T-helper 17 cell (primary cell): ENCODE measurements at regions not wholly inside any gene's neighbourhood (a gene's known extent, or its start where the extent isn't known, plus 50 kb on each side); places are given as distances from the start of the nearest gene placed in this dataset.
A peak's percentile ranks its signal among the peaks of the same experiment; 100 is the strongest.

Experiments used
- ATAC-seq: fragments of 150-1000 bp; cut with Tn5 transposase; 2 replicates; pipeline ENCODE4 v1.10.0; 2021; ENCODE audit warnings: mild to moderate bottlenecking, moderate library complexity
- DNase-seq, 3 donors: peaks; one replicate each; pipeline versions ENCODE4 v3.0.0 to v3.0.0-alpha.2; 2020 to 2021
- H3K9me3 ChIP-seq: one replicate; pipeline ENCODE4 v1.7.0; 2013; ENCODE audit warnings: low read length, mild to moderate bottlenecking; ENCODE audit not compliant: control insufficient read depth, poor library complexity, severe bottlenecking
- H3K27ac Mint-ChIP-seq: one replicate; pipeline ENCODE4 v1.8.0; 2022; ENCODE audit warnings: mild to moderate bottlenecking, moderate library complexity, mixed read lengths
- H3K27me3 Mint-ChIP-seq: one replicate; pipeline ENCODE4 v1.8.0; 2022; ENCODE audit warnings: mixed read lengths
- H3K36me3 Mint-ChIP-seq: one replicate; pipeline ENCODE4 v1.8.0; 2022; ENCODE audit warnings: low read depth, mixed read lengths
- H3K4me1 Mint-ChIP-seq: one replicate; pipeline ENCODE4 v1.8.0; 2022; ENCODE audit warnings: mild to moderate bottlenecking, mixed read lengths
- H3K4me3 Mint-ChIP-seq: one replicate; pipeline ENCODE4 v1.8.0; 2022; ENCODE audit warnings: mild to moderate bottlenecking, moderate library complexity, mixed read lengths

GRCh38 chr9:7607421-7607820, 192.2 kb downstream of the DMAC1 start:
- H3K9me3 ChIP-seq: no peaks in the 10 kb centered on the region
- no peak for DNase-seq
- Mint-ChIP-seq H3K36me3 (no peaks in the 10 kb centered on the region), H3K4me1 (no peaks in the 10 kb centered on the region), H3K4me3 (no peak overlapping the region), H3K27ac (no peak overlapping the region), H3K27me3 (no peaks in the 10 kb centered on the region)
- ATAC-seq: no peak

- no peaks in the 10 kb centered on the region for H3K36me3 Mint-ChIP-seq
- H3K27me3 Mint-ChIP-seq: no peaks in the 10 kb centered on the region
- H3K4me3 Mint-ChIP-seq: no peak overlapping the region
- peaks cover 4% of the 10 kb centered on the region for H3K4me1 Mint-ChIP-seq
- no peak overlapping the region for H3K27ac Mint-ChIP-seq
- H3K9me3 ChIP-seq: no peaks in the 10 kb centered on the region
- ATAC-seq: no peak
- no peak for DNase-seq
These were observed 193.0 kb downstream of the DMAC1 start for GRCh38 chr9:7606591-7606990.

GRCh38 chr9:7601739-7602138, 197.8 kb downstream of the DMAC1 start:
- Mint-ChIP-seq H3K36me3 (no peaks in the 10 kb centered on the region), H3K27me3 (no peaks in the 10 kb centered on the region), H3K4me3 (no peak overlapping the region), H3K27ac (no peak overlapping the region), H3K4me1 (peaks cover 4% of the 10 kb centered on the region)
- no peaks in the 10 kb centered on the region for H3K9me3 ChIP-seq
- ATAC-seq (no peak), DNase-seq (no peak)

GRCh38 chr9:7597716-7598115, 201.9 kb downstream of the DMAC1 start:
- no peak overlapping the region for H3K4me3 Mint-ChIP-seq
- no peak overlapping the region for H3K27ac Mint-ChIP-seq
- H3K27me3 Mint-ChIP-seq: no peaks in the 10 kb centered on the region
- peaks cover 2% of the 10 kb centered on the region for H3K9me3 ChIP-seq
- ATAC-seq: no peak
- H3K36me3 Mint-ChIP-seq: no peaks in the 10 kb centered on the region
- no peak for DNase-seq
- peaks cover 4% of the 10 kb centered on the region for H3K4me1 Mint-ChIP-seq

- no peak overlapping the region for H3K4me3 Mint-ChIP-seq
- H3K27ac Mint-ChIP-seq: no peak overlapping the region
- ATAC-seq: no peak
- H3K9me3 ChIP-seq: peaks cover 2% of the 10 kb centered on the region
- DNase-seq: no peak
- no peaks in the 10 kb centered on the region for H3K36me3 Mint-ChIP-seq
- no peaks in the 10 kb centered on the region for H3K4me1 Mint-ChIP-seq
- peaks cover 5% of the 10 kb centered on the region for H3K27me3 Mint-ChIP-seq
These were observed 207.0 kb downstream of the DMAC1 start for GRCh38 chr9:7592321-7593316.

- Mint-ChIP-seq H3K27ac (no peak overlapping the region), H3K36me3 (no peaks in the 10 kb centered on the region), H3K27me3 (peaks cover 5% of the 10 kb centered on the region), H3K4me3 (no peak overlapping the region), H3K4me1 (no peaks in the 10 kb centered on the region)
- no peak for DNase-seq
- ATAC-seq: no peak
- H3K9me3 ChIP-seq: peaks cover 2% of the 10 kb centered on the region
These were observed 208.1 kb downstream of the DMAC1 start for GRCh38 chr9:7591501-7591900.

GRCh38 chr9:7580568-7580967, 219.0 kb downstream of the DMAC1 start:
- no peaks in the 10 kb centered on the region for H3K9me3 ChIP-seq
- no peak for ATAC-seq
- H3K4me1 Mint-ChIP-seq: no peaks in the 10 kb centered on the region
- DNase-seq: no peak
- no peak overlapping the region for H3K27ac Mint-ChIP-seq
- H3K27me3 Mint-ChIP-seq: peaks cover 23% of the 10 kb centered on the region
- no peak overlapping the region for H3K4me3 Mint-ChIP-seq
- no peaks in the 10 kb centered on the region for H3K36me3 Mint-ChIP-seq

- no peaks in the 10 kb centered on the region for H3K4me1 Mint-ChIP-seq
These were observed 220.2 kb downstream of the DMAC1 start for GRCh38 chr9:7579351-7579750.

GRCh38 chr9:7578951-7579350, 220.6 kb downstream of the DMAC1 start:
- no peak overlapping the region for H3K27ac Mint-ChIP-seq
- H3K4me3 Mint-ChIP-seq: no peak overlapping the region
- H3K9me3 ChIP-seq: no peaks in the 10 kb centered on the region
- ATAC-seq (no peak), DNase-seq (no peak)
- peaks cover 1% of the 10 kb centered on the region for H3K4me1 Mint-ChIP-seq
- H3K36me3 Mint-ChIP-seq: no peaks in the 10 kb centered on the region
- H3K27me3 Mint-ChIP-seq: peaks cover 23% of the 10 kb centered on the region

More at GRCh38 chr9:7579351-7579750, 220.2 kb downstream of the DMAC1 start:
- H3K9me3 ChIP-seq: no peaks in the 10 kb centered on the region
- no peak overlapping the region for H3K27ac Mint-ChIP-seq
- ATAC-seq (no peak), DNase-seq (no peak)
- H3K36me3 Mint-ChIP-seq: no peaks in the 10 kb centered on the region
- H3K27me3 Mint-ChIP-seq: peaks cover 23% of the 10 kb centered on the region
- H3K4me3 Mint-ChIP-seq: no peak overlapping the region

GRCh38 chr9:7570107-7570720, 229.4 kb downstream of the DMAC1 start:
- ATAC-seq: peak; percentile 79

GRCh38 chr9:7567687-7568086, 231.9 kb downstream of the DMAC1 start:
- no peaks in the 10 kb centered on the region for H3K36me3 Mint-ChIP-seq
- ATAC-seq (no peak), DNase-seq (no peak)
- H3K4me3 Mint-ChIP-seq: no peak overlapping the region
- no peak overlapping the region for H3K27ac Mint-ChIP-seq
- no peaks in the 10 kb centered on the region for H3K4me1 Mint-ChIP-seq
- H3K27me3 Mint-ChIP-seq: peaks cover 38% of the 10 kb centered on the region
- H3K9me3 ChIP-seq: no peaks in the 10 kb centered on the region

More at GRCh38 chr9:7570107-7570720, 229.4 kb downstream of the DMAC1 start:
- Mint-ChIP-seq H3K36me3 (no peaks in the 10 kb centered on the region), H3K4me1 (peaks cover 2% of the 10 kb centered on the region), H3K27ac (no peak overlapping the region), H3K4me3 (no peak overlapping the region), H3K27me3 (peaks cover 29% of the 10 kb centered on the region)
- H3K9me3 ChIP-seq: no peaks in the 10 kb centered on the region
- DNase-seq: peak; percentile 18 to 55 (median 19)

- ATAC-seq (no peak), DNase-seq (no peak)
- Mint-ChIP-seq H3K4me1 (no peaks in the 10 kb centered on the region), H3K27me3 (peaks cover 16% of the 10 kb centered on the region), H3K27ac (no peak overlapping the region), H3K36me3 (no peaks in the 10 kb centered on the region), H3K4me3 (no peak overlapping the region)
- no peaks in the 10 kb centered on the region for H3K9me3 ChIP-seq
These were observed 238.0 kb downstream of the DMAC1 start for GRCh38 chr9:7561527-7562080.

GRCh38 chr9:7560669-7561305, 238.8 kb downstream of the DMAC1 start:
- Mint-ChIP-seq H3K27ac (no peak overlapping the region), H3K4me3 (no peak overlapping the region), H3K36me3 (no peaks in the 10 kb centered on the region), H3K27me3 (peaks cover 14% of the 10 kb centered on the region), H3K4me1 (no peaks in the 10 kb centered on the region)
- DNase-seq (no peak), ATAC-seq (no peak)
- no peaks in the 10 kb centered on the region for H3K9me3 ChIP-seq
